Right kidney (tissue), 1 donor: ENCODE measurements at regions not wholly inside any gene's neighbourhood (a gene's known extent, or its start where the extent isn't known, plus 50 kb on each side); places are given as distances from the start of the nearest gene placed in this dataset.
"Not testable (repeated sequence)": the region's sequence is repeated elsewhere in the genome, so short reads cannot be mapped to it uniquely, and the experiment has no call there.

Experiments used
- DNase-seq: peaks from one replicate; pipeline ENCODE4 v3.0.0-alpha.2; 2016

GRCh38 chr3:72174890-72175289 lies 389.9 kb upstream of the PROK2 start:
- no peak for DNase-seq

GRCh38 chr3:72174040-72174439 lies 389.1 kb upstream of the PROK2 start:
- no peak for DNase-seq

- no peak for DNase-seq
These were observed 387.0 kb upstream of the PROK2 start for GRCh38 chr3:72171946-72172345.

- DNase-seq, result no peak
These were observed 386.5 kb upstream of the PROK2 start for GRCh38 chr3:72171463-72171881.

- no peak for DNase-seq
These were observed 384.9 kb upstream of the PROK2 start for GRCh38 chr3:72169561-72170472.

GRCh38 chr3:72169120-72169519 lies 384.2 kb upstream of the PROK2 start:
- DNase-seq, result no peak

GRCh38 chr3:72165808-72166207 lies 380.9 kb upstream of the PROK2 start:
- DNase-seq, result no peak

- no peak for DNase-seq
These were observed 380.4 kb upstream of the PROK2 start for GRCh38 chr3:72165317-72165716.

GRCh38 chr3:72164635-72164978 lies 379.7 kb upstream of the PROK2 start:
- no peak for DNase-seq

- DNase-seq, result no peak
These were observed 379.1 kb upstream of the PROK2 start for GRCh38 chr3:72163809-72164634.

GRCh38 chr3:72162649-72163184 lies 377.8 kb upstream of the PROK2 start:
- DNase-seq, result no peak

- DNase-seq, result no peak
These were observed 377.1 kb upstream of the PROK2 start for GRCh38 chr3:72161881-72162595.

- not testable (repeated sequence) for DNase-seq
These were observed 376.3 kb upstream of the PROK2 start for GRCh38 chr3:72161285-72161684.

- DNase-seq, result no peak
These were observed 375.4 kb upstream of the PROK2 start for GRCh38 chr3:72160351-72160750.

- DNase-seq, result no peak
These were observed 374.5 kb upstream of the PROK2 start for GRCh38 chr3:72159487-72159886.

GRCh38 chr3:72158639-72159326 lies 373.8 kb upstream of the PROK2 start:
- DNase-seq, result no peak

GRCh38 chr3:72157748-72158638 lies 373.0 kb upstream of the PROK2 start:
- no peak for DNase-seq

- DNase-seq, result peak; percentile 61
These were observed 370.6 kb upstream of the PROK2 start for GRCh38 chr3:72155391-72156064.

GRCh38 chr3:72154391-72155335 lies 369.7 kb upstream of the PROK2 start:
- no peak for DNase-seq
